ENCODE measurements at regions not wholly inside any gene's neighbourhood (a gene's known extent, or its start where the extent isn't known, plus 50 kb on each side); places are given as distances from the start of the nearest gene placed in this dataset.

- TF ChIP-seq GATA2 (IDR thresholded peaks at IDR 0.05; ENCODE audit: low read depth, low read length) (no peak), GATA3 (IDR thresholded peaks at IDR 0.05; ENCODE audit: low read depth, low read length) (no peak)
Observed at GRCh38 chr14:76583174-76583573, 178.1 kb upstream of the VASH1 start.

Measured in SH-SY5Y (cell line).